ENCODE measurements at regions not wholly inside any gene's neighbourhood (a gene's known extent, or its start where the extent isn't known, plus 50 kb on each side); places are given as distances from the start of the nearest gene placed in this dataset.

DNA sequence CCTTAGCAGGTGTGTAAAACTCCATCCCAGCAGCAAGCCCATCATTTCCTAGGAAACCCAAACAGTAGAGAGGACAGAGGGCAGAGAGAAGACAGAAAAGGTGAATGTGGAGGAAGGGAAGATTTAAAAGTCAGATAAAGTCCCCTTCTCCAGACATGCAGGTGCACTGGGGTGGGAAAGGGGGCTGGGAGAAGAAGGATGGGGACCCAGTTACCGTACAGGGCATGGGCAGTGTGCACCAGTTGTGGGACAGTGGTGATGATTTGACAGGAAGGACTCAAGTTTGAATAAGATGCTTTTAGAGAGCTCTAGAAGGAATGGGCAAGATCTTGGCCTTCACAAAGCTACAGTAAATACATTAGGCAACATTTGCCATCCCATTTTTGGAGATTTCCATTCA is 110.7 kb upstream of the PLXNA4 start:
- no peaks in the 10 kb centered on the region for H3K36me3 ChIP-seq
- intact Hi-C loops (cut with DNase I; ENCODE audit: low total_unique reads): no loop called here
- no peak overlapping the region for H3K4me3 ChIP-seq
- TF ChIP-seq, protein P1, sequence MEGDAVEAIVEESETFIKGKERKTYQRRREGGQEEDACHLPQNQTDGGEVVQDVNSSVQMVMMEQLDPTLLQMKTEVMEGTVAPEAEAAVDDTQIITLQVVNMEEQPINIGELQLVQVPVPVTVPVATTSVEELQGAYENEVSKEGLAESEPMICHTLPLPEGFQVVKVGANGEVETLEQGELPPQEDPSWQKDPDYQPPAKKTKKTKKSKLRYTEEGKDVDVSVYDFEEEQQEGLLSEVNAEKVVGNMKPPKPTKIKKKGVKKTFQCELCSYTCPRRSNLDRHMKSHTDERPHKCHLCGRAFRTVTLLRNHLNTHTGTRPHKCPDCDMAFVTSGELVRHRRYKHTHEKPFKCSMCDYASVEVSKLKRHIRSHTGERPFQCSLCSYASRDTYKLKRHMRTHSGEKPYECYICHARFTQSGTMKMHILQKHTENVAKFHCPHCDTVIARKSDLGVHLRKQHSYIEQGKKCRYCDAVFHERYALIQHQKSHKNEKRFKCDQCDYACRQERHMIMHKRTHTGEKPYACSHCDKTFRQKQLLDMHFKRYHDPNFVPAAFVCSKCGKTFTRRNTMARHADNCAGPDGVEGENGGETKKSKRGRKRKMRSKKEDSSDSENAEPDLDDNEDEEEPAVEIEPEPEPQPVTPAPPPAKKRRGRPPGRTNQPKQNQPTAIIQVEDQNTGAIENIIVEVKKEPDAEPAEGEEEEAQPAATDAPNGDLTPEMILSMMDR (IDR thresholded peaks at IDR 0.05): no peak
- no peak for TF ChIP-seq POLR2A (IDR thresholded peaks at IDR 0.05)
- H3K27me3 ChIP-seq: no peaks in the 10 kb centered on the region
- no peak for DNase-seq
- H3K9me3 ChIP-seq: no peaks in the 10 kb centered on the region
- no peaks in the 10 kb centered on the region for H3K4me1 ChIP-seq
- H3K27ac ChIP-seq: no peak overlapping the region

GRCh38 chr7:132685277-132685676 is 109.0 kb upstream of the PLXNA4 start:
- H3K4me1 ChIP-seq: no peaks in the 10 kb centered on the region
- TF ChIP-seq POLR2A (IDR thresholded peaks at IDR 0.05): no peak
- TF ChIP-seq, protein P1 (IDR thresholded peaks at IDR 0.05): no peak
- no peak overlapping the region for H3K27ac ChIP-seq
- no peaks in the 10 kb centered on the region for H3K36me3 ChIP-seq
- DNase-seq: no peak
- no peaks in the 10 kb centered on the region for H3K27me3 ChIP-seq
- no peaks in the 10 kb centered on the region for H3K9me3 ChIP-seq
- intact Hi-C loops (cut with DNase I; ENCODE audit: low total_unique reads): no loop called here
- H3K4me3 ChIP-seq: no peak overlapping the region

DNA sequence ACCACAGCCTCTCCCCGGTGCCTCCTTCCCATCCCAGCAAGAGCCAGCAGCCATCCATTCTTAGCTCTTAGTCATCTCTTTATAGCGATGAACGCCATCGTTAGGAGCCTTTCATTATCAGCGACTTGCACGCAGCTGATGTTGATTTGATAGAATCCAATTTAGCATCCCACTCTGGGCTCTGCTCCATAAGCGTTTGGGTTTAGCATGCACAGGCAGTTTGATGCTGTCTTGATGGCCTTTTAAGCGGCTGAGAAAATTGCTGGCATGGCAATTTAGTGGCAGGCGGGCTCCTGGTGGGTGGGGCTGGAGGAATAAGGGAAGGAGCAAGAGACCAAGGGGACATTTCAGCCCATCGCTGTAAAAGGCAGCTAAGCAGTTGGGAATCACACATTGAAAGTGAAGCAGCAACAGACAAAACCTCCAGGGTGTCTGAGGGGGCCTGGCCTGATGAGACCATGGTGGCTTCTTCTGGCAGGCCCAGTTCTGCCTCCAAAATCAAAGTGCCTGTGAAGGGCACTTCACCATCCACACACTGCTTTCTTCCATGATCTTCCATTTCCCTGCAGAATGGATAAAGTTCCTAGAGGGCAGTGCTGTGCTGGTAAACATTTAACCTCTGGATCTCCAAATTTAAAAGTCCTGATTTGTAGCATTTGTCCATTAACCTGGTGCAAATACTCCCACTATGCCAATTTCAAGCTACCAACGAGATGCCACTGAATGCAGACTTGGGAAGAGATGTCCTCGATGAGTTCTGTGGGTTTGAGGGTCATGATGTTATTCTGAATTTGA is 107.8 kb upstream of the PLXNA4 start:
- Histone ChIP-seq H3K4me1 (no peaks in the 10 kb centered on the region), H3K27me3 (no peaks in the 10 kb centered on the region), H3K9me3 (no peaks in the 10 kb centered on the region), H3K4me3 (no peak overlapping the region), H3K36me3 (no peaks in the 10 kb centered on the region), H3K27ac (no peak overlapping the region)
- DNase-seq: no peak
- TF ChIP-seq, protein P1 (IDR thresholded peaks at IDR 0.05): no peak
- TF ChIP-seq POLR2A (IDR thresholded peaks at IDR 0.05): no peak
- intact Hi-C loops (cut with DNase I; ENCODE audit: low total_unique reads): no loop called here

- H3K27ac ChIP-seq: no peak overlapping the region
- TF ChIP-seq, protein P1 (IDR thresholded peaks at IDR 0.05): no peak
- no peak for TF ChIP-seq POLR2A (IDR thresholded peaks at IDR 0.05)
- intact Hi-C loops (cut with DNase I; ENCODE audit: low total_unique reads): no loop called here
- no peaks in the 10 kb centered on the region for H3K27me3 ChIP-seq
- no peaks in the 10 kb centered on the region for H3K4me1 ChIP-seq
- no peak overlapping the region for H3K4me3 ChIP-seq
- H3K36me3 ChIP-seq: no peaks in the 10 kb centered on the region
- no peaks in the 10 kb centered on the region for H3K9me3 ChIP-seq
- DNase-seq: no peak
Measured at GRCh38 chr7:132681951-132682350, 105.7 kb upstream of the PLXNA4 start.

DNA sequence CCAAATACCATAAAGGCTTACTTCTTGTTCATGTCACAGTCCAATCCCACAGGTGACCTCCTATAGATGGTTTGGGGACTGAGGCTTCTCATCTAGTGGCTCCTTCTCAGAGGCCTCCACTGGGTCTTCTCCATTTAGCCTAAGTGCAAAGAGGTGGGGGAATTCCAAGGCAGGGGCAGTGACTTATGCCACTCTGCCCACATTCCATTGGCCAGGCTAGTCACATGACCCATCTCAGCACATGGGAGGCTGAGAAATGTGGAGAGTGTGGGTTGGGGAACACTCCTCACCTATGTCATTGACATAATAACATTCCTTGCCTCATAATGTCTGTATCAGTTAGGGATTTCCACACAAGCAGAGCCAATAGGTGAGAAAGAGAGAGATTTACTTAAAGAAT is 104.3 kb upstream of the PLXNA4 start:
- Histone ChIP-seq H3K4me3 (no peak overlapping the region), H3K9me3 (no peaks in the 10 kb centered on the region), H3K36me3 (no peaks in the 10 kb centered on the region), H3K4me1 (no peaks in the 10 kb centered on the region), H3K27me3 (no peaks in the 10 kb centered on the region), H3K27ac (no peak overlapping the region)
- intact Hi-C loops (cut with DNase I; ENCODE audit: low total_unique reads): no loop called here
- TF ChIP-seq, protein P1 (IDR thresholded peaks at IDR 0.05): no peak
- TF ChIP-seq POLR2A (IDR thresholded peaks at IDR 0.05): no peak
- DNase-seq: no peak

Data from uterus (tissue), 3 donors.